Thoracic aorta (tissue), 2 donors: ENCODE measurements at regions not wholly inside any gene's neighbourhood (a gene's known extent, or its start where the extent isn't known, plus 50 kb on each side); places are given as distances from the start of the nearest gene placed in this dataset.

Experiments
- ATAC-seq: fragments of 150-250 bp; one replicate; pipeline ENCODE4 v1.8.0; 2017; ENCODE audit warnings: low read depth; ENCODE audit not compliant: insufficient number of reproducible peaks, low FRiP score
- DNase-seq: peaks from one replicate; pipeline ENCODE4 v3.0.0-alpha.2; 2020; ENCODE audit warnings: low spot score
- H3K27ac ChIP-seq, 2 donors: fragments of 200-600 bp; sonication (generic); 1 replicate in 1 of 2; 2 replicates in 1 of 2; pipeline ENCODE4 v1.5.1; 2016; ENCODE audit warnings: mild to moderate bottlenecking in 2 of 2, moderate library complexity in 2 of 2
- H3K27me3 ChIP-seq: fragments of 200-600 bp; sonication (generic); replicated peaks from 2 replicates; pipeline ENCODE4 v1.6.0; 2016; ENCODE audit warnings: mild to moderate bottlenecking; ENCODE audit not compliant: insufficient read depth
- H3K36me3 ChIP-seq: fragments of 200-600 bp; sonication (generic); one replicate; pipeline ENCODE4 v1.5.1; 2016
- H3K4me1 ChIP-seq, 2 donors: fragments of 200-600 bp; sonication (generic); 1 replicate in 1 of 2; 2 replicates in 1 of 2; pipeline versions ENCODE4 v1.5.1 to v1.6.0; 2016; ENCODE audit warnings: low read depth in 2 of 2, mild to moderate bottlenecking in 1 of 2; ENCODE audit not compliant: control insufficient read depth in 1 of 2
- H3K4me3 ChIP-seq: fragments of 200-600 bp; sonication (generic); 2 replicates; pipeline ENCODE4 v1.5.1; 2016; ENCODE audit warnings: mild to moderate bottlenecking
- H3K9me3 ChIP-seq: fragments of 200-600 bp; sonication (generic); 2 replicates; pipeline ENCODE4 v1.5.1; 2016
- TF ChIP-seq, protein P1 (sequence below): fragments of 200-600 bp; sonication (generic); IDR thresholded peaks from one replicate; pipeline ENCODE4 v1.5.1; 2019; ENCODE audit warnings: antibody characterized with exemption

DNA sequence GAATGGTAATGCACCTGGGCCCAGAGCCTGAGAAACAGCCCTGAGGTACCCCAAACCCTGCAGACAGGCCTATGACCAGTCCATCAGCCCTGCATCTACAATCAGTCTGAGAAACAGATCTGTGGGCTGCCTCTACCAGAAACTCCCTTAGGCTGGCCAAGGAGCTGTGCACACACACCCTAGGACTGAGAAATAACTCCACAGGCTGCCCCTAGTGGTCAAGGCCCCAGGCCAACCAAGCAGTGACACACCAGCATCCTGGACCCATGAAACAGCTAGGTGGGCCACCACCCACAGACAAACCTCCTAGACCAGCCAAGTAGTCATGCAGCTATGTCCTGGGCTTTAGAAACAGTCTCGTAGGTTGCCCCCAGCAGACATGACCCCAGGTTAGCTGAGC, 253.6 kb upstream of the VLDLR start:
- no peak overlapping the region for H3K4me3 ChIP-seq
- no peaks in the 10 kb centered on the region for H3K4me1 ChIP-seq
- no peak for ATAC-seq
- TF ChIP-seq, protein P1, sequence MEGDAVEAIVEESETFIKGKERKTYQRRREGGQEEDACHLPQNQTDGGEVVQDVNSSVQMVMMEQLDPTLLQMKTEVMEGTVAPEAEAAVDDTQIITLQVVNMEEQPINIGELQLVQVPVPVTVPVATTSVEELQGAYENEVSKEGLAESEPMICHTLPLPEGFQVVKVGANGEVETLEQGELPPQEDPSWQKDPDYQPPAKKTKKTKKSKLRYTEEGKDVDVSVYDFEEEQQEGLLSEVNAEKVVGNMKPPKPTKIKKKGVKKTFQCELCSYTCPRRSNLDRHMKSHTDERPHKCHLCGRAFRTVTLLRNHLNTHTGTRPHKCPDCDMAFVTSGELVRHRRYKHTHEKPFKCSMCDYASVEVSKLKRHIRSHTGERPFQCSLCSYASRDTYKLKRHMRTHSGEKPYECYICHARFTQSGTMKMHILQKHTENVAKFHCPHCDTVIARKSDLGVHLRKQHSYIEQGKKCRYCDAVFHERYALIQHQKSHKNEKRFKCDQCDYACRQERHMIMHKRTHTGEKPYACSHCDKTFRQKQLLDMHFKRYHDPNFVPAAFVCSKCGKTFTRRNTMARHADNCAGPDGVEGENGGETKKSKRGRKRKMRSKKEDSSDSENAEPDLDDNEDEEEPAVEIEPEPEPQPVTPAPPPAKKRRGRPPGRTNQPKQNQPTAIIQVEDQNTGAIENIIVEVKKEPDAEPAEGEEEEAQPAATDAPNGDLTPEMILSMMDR: no peak
- H3K27ac ChIP-seq: no peak overlapping the region
- DNase-seq: no peak
- H3K9me3 ChIP-seq: no peaks in the 10 kb centered on the region
- no peaks in the 10 kb centered on the region for H3K36me3 ChIP-seq
- H3K27me3 ChIP-seq: no peaks in the 10 kb centered on the region

DNA sequence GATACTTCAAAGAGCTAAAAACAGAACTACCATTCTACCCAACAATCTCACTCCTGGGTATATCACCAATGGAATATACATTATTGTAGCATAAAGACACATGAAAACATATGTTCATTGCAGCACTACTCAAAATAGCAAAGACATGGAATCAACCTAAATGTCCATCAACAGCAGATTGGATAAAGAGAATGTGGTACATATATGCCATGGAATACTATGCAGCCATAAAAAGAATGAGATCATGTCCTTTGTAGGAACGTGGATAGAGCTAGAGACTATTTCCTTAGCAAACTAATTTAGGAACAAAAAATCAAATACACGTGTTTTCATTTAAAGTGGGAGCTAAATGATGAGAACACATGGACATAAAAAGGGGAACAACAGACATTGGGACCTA, 247.9 kb upstream of the VLDLR start:
- H3K9me3 ChIP-seq: no peaks in the 10 kb centered on the region
- no peaks in the 10 kb centered on the region for H3K27me3 ChIP-seq
- H3K4me3 ChIP-seq: no peak overlapping the region
- H3K36me3 ChIP-seq: no peaks in the 10 kb centered on the region
- DNase-seq (no peak), ATAC-seq (no peak)
- no peak overlapping the region for H3K27ac ChIP-seq
- TF ChIP-seq, protein P1: no peak
- H3K4me1 ChIP-seq: no peaks in the 10 kb centered on the region

DNA sequence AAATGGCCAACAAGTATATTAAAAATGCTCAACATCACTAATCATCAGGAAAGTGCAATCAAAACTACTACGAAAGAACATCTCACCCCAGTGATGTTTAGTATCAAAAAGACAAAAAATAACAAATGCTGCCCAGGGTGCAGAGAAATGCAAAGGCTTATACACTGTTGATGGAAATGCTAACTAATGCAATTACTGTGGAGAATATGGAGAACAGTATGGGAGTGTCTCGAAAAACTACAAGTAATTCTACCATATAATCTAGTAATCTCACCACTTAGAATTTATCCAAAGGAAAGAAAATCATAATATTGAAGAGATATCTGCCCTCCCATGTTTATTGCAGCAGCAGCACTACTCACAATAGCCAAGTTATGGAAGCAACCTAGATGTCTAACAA, 246.5 kb upstream of the VLDLR start:
- Histone ChIP-seq H3K36me3 (no peaks in the 10 kb centered on the region), H3K9me3 (no peaks in the 10 kb centered on the region), H3K4me3 (no peak overlapping the region), H3K27ac (no peak overlapping the region), H3K4me1 (no peaks in the 10 kb centered on the region), H3K27me3 (no peaks in the 10 kb centered on the region)
- no peak for DNase-seq
- no peak for ATAC-seq
- TF ChIP-seq, protein P1: no peak

DNA sequence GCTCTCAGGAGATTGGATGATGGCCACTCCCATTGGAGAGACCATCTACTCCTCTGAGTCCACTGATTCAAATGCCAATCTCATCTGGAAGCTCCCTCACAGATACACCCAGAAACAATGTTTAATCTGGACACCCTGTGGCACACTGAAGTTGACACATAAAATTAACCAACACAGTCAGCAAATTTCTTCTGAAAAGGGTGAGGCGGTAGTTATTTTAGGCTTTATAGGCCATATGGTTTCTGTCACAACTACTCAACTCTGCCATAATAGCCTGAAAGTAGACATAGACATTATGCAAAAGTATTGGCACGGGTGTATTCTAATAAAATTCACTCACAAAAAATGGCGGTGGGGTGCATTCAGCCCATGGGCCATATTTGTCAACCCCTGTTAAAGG, 244.5 kb upstream of the VLDLR start:
- H3K9me3 ChIP-seq: no peaks in the 10 kb centered on the region
- H3K27ac ChIP-seq: no peak overlapping the region
- TF ChIP-seq, protein P1: no peak
- no peaks in the 10 kb centered on the region for H3K36me3 ChIP-seq
- no peak for DNase-seq
- no peak for ATAC-seq
- H3K4me1 ChIP-seq: no peaks in the 10 kb centered on the region
- no peak overlapping the region for H3K4me3 ChIP-seq
- no peaks in the 10 kb centered on the region for H3K27me3 ChIP-seq

DNA sequence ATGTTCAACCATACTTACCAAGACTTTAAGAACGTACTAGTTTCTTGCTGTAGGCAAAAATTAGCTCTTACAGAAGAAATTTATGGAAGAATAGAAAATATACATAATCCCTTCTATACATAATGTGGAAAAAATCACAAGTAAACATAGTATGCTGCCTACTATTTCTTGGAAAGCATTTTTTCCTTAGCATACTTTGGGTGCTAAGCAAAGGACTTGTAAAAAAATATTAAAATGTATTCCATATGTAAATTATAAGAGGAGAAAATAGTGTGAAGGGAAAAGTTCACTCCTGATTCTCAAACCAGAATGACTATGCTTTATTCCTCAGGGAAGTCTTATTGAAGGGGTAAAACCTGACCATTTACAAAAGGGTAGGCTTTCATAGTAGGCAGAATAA, 243.8 kb upstream of the VLDLR start:
- ATAC-seq: no peak
- H3K36me3 ChIP-seq: no peaks in the 10 kb centered on the region
- H3K27ac ChIP-seq: no peak overlapping the region

More for the DNA sequence above, 243.8 kb upstream of the VLDLR start:
- H3K4me3 ChIP-seq: no peak overlapping the region
- TF ChIP-seq, protein P1: no peak
- no peaks in the 10 kb centered on the region for H3K4me1 ChIP-seq
- H3K9me3 ChIP-seq: no peaks in the 10 kb centered on the region
- no peaks in the 10 kb centered on the region for H3K27me3 ChIP-seq
- no peak for DNase-seq
